WTC11 (cell line): ENCODE measurements at regions not wholly inside any gene's neighbourhood (a gene's known extent, or its start where the extent isn't known, plus 50 kb on each side); places are given as distances from the start of the nearest gene placed in this dataset.

ENCODE experiments used
- CTCF ChIP-seq: fragments of 200-600 bp; IDR thresholded peaks from 2 replicates; pipeline ENCODE4 v1.8.0; 2022; ENCODE audit warnings: antibody characterized with exemption
- ELF4 ChIP-seq: sonication (generic); formaldehyde crosslinking; IDR thresholded peaks from 2 replicates; pipeline ENCODE4 v1.8.1; 2022; ENCODE audit warnings: low read depth, mild to moderate bottlenecking, moderate library complexity, missing genetic modification reagents
- EMX1 ChIP-seq: fragments of 250-450 bp; sonication (Bioruptor Pico); IDR thresholded peaks from 2 replicates; pipeline ENCODE4 v1.8.0; 2021; ENCODE audit warnings: mild to moderate bottlenecking
- KAT7 ChIP-seq: sonication (generic); formaldehyde crosslinking; IDR thresholded peaks from 2 replicates; pipeline ENCODE4 v1.8.1; 2023; ENCODE audit warnings: missing genetic modification reagents, mild to moderate bottlenecking, borderline replicate concordance
- NR1H2 ChIP-seq: sonication (generic); formaldehyde crosslinking; IDR thresholded peaks from 2 replicates; pipeline ENCODE4 v1.9.0; 2021; ENCODE audit warnings: mild to moderate bottlenecking, moderate library complexity, missing genetic modification reagents
- NR2C2 ChIP-seq: sonication (generic); formaldehyde crosslinking; IDR thresholded peaks from 2 replicates; pipeline ENCODE4 v1.8.0; 2022; ENCODE audit warnings: mild to moderate bottlenecking, missing genetic modification reagents
- STAT6 ChIP-seq: sonication (generic); formaldehyde crosslinking; conservative IDR thresholded peaks from 2 replicates; pipeline ENCODE4 v1.8.1; 2023; ENCODE audit warnings: mild to moderate bottlenecking, low read depth, missing genetic modification reagents, moderate library complexity

- TF ChIP-seq CTCF (no peak), NR2C2 (no peak), EMX1 (no peak), NR1H2 (no peak), KAT7 (CRISPR knock-in tag) (no peak), ELF4 (no peak), STAT6 (CRISPR knock-in tag) (no peak)
Measured at GRCh38 chr21:23729331-23729730, 1878.0 kb downstream of the MRPL39 start.
